ENCODE measurements at regions not wholly inside any gene's neighbourhood (a gene's known extent, or its start where the extent isn't known, plus 50 kb on each side); places are given as distances from the start of the nearest gene placed in this dataset.

DNA sequence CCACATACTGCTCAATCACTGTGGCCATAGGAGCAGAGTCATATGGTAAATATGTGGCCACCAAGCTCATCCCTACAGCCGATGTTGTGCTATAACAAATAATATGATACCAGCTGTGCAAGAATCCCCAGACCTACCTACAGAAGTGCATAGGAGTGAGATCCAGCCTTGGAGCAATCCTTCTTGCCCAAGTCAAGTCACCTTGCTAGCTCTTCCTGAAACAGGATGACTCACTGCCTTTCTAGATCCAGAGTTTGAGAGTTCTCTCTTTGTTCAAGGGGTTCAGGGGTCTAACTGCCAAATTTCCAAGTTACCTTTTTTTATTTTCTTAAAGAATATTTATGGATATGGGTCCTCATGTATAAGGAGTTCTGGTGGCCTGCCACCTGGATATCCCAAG, 195.7 kb upstream of the MAN1A1 start:
- POLR2A ChIA-PET (ENCODE audit: unreplicated experiment): no interaction called here
- no peak overlapping the region for H2BK20ac ChIP-seq (ENCODE audit: low read depth, low read length)
- no peaks in the 10 kb centered on the region for H4K20me1 ChIP-seq (ENCODE audit: insufficient read depth, low read length)
- H4K91ac ChIP-seq (ENCODE audit: insufficient read depth, low read depth, low read length): no peak overlapping the region
- no peak overlapping the region for H3K23ac ChIP-seq (ENCODE audit: low read depth, low read length)
- H2AK9ac ChIP-seq (replicated peaks; ENCODE audit: low read depth, low read length, poor library complexity): no peak overlapping the region
- H3K18ac ChIP-seq (ENCODE audit: low read depth, low read length): no peak overlapping the region
- no peak overlapping the region for H3K4me3 ChIP-seq (ENCODE audit: insufficient read depth, low read depth, low read length)
- in situ Hi-C loops (cut with MboI; ENCODE audit: low sequenced_read_pairs): no loop called here
- H2AFZ ChIP-seq (replicated peaks; ENCODE audit: low read length, poor library complexity): no peak overlapping the region
- no peak overlapping the region for H2BK120ac ChIP-seq (ENCODE audit: low read depth, low read length)
- no TSS peak for BruUV-seq (replicated peaks)
- no peaks in the 10 kb centered on the region for H3K36me3 ChIP-seq (ENCODE audit: control insufficient read depth, insufficient read depth, low read length)
- no CpG with 5 or more reads among the region's 1 CpG for WGBS, 2 experiments (ENCODE audit: extremely low coverage in 2 of 2, insufficient read length in 1 of 2)
- H3K27ac ChIP-seq (ENCODE audit: insufficient read depth, low read length): no peak overlapping the region
- H4K8ac ChIP-seq (ENCODE audit: low read depth in 2 of 2, low read length in 2 of 2): no peak overlapping the region
- no peaks in the 10 kb centered on the region; the same call in 1 of the 2 replicates for H3K27me3 ChIP-seq (ENCODE audit: control insufficient read depth, insufficient read depth, low read length)
- dilution Hi-C loops (cut with HindIII; ENCODE audit: low sequenced_read_pairs, unreplicated experiment): no loop called here
- H3K9me3 ChIP-seq (ENCODE audit: control insufficient read depth, insufficient read depth, low read length): no peaks in the 10 kb centered on the region
- H3K9me1 ChIP-seq (ENCODE audit: insufficient read depth, low read length): peaks cover 8% of the 10 kb centered on the region; the same call in 1 of the 2 replicates
- DNase-seq (no peak), ATAC-seq (ENCODE audit: low read depth) (no peak)
- no peak overlapping the region for H2BK5ac ChIP-seq (ENCODE audit: low read depth, low read length, poor library complexity, severe bottlenecking)
- H3K14ac ChIP-seq (replicated peaks; ENCODE audit: low read depth, low read length): no peak overlapping the region
- CTCF ChIA-PET: interaction anchor here (1.1 kb wide), 1 partner anchor 397 kb away, joined by 6 read pairs; no protein-coding TSS in a partner anchor
- TF ChIP-seq SMC3 (IDR thresholded peaks at IDR 0.05; ENCODE audit: low read depth, low read length): no peak
- TF ChIP-seq, protein P1, sequence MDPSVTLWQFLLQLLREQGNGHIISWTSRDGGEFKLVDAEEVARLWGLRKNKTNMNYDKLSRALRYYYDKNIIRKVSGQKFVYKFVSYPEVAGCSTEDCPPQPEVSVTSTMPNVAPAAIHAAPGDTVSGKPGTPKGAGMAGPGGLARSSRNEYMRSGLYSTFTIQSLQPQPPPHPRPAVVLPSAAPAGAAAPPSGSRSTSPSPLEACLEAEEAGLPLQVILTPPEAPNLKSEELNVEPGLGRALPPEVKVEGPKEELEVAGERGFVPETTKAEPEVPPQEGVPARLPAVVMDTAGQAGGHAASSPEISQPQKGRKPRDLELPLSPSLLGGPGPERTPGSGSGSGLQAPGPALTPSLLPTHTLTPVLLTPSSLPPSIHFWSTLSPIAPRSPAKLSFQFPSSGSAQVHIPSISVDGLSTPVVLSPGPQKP (IDR thresholded peaks at IDR 0.05; ENCODE audit: borderline replicate concordance, low read depth, low read length): no peak
- no peak for TF ChIP-seq RFX5 (IDR thresholded peaks at IDR 0.05; ENCODE audit: low read depth, low read length)
- TF ChIP-seq RCOR1 (IDR thresholded peaks at IDR 0.05; ENCODE audit: insufficient replicate concordance, low read length): no peak
- TF ChIP-seq POLR2A (IDR thresholded peaks at IDR 0.05; ENCODE audit: low read depth, low read length): no peak
- no peak for TF ChIP-seq MAZ (IDR thresholded peaks at IDR 0.05; ENCODE audit: borderline replicate concordance, low read depth, low read length)
- no peak for TF ChIP-seq FOS (IDR thresholded peaks at IDR 0.05; ENCODE audit: low read depth, low read length)
- no peak for TF ChIP-seq MXI1 (IDR thresholded peaks at IDR 0.05; ENCODE audit: borderline replicate concordance, low read depth, low read length)
- no peak for TF ChIP-seq RAD21 (IDR thresholded peaks at IDR 0.05; ENCODE audit: low read length)
- TF ChIP-seq CHD1 (IDR thresholded peaks at IDR 0.05; ENCODE audit: low read depth, low read length): no peak
- TF ChIP-seq CEBPB (IDR thresholded peaks at IDR 0.05; ENCODE audit: low read depth, low read length): no peak
- no peak for TF ChIP-seq NFE2L2 (IDR thresholded peaks at IDR 0.05; ENCODE audit: low read depth, low read length)
- TF ChIP-seq, protein P2, sequence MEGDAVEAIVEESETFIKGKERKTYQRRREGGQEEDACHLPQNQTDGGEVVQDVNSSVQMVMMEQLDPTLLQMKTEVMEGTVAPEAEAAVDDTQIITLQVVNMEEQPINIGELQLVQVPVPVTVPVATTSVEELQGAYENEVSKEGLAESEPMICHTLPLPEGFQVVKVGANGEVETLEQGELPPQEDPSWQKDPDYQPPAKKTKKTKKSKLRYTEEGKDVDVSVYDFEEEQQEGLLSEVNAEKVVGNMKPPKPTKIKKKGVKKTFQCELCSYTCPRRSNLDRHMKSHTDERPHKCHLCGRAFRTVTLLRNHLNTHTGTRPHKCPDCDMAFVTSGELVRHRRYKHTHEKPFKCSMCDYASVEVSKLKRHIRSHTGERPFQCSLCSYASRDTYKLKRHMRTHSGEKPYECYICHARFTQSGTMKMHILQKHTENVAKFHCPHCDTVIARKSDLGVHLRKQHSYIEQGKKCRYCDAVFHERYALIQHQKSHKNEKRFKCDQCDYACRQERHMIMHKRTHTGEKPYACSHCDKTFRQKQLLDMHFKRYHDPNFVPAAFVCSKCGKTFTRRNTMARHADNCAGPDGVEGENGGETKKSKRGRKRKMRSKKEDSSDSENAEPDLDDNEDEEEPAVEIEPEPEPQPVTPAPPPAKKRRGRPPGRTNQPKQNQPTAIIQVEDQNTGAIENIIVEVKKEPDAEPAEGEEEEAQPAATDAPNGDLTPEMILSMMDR (conservative IDR thresholded peaks at IDR 0.05; ENCODE audit: low read depth, low read length): no peak
- no peak for TF ChIP-seq BHLHE40 (IDR thresholded peaks at IDR 0.05; ENCODE audit: low read depth, low read length)
- TF ChIP-seq, protein P3, sequence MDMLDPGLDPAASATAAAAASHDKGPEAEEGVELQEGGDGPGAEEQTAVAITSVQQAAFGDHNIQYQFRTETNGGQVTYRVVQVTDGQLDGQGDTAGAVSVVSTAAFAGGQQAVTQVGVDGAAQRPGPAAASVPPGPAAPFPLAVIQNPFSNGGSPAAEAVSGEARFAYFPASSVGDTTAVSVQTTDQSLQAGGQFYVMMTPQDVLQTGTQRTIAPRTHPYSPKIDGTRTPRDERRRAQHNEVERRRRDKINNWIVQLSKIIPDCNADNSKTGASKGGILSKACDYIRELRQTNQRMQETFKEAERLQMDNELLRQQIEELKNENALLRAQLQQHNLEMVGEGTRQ (IDR thresholded peaks at IDR 0.05; ENCODE audit: low read depth, low read length): no peak
- no peak for TF ChIP-seq MAFK (IDR thresholded peaks at IDR 0.05; ENCODE audit: low read depth, low read length)
- no peak overlapping the region for H3K9ac ChIP-seq (ENCODE audit: low read depth, low read length)
- no peak overlapping the region for H3K56ac ChIP-seq (ENCODE audit: extremely low read depth, insufficient read depth, low read length)
- H3K4ac ChIP-seq (ENCODE audit: low read depth, low read length): no peak overlapping the region
- H3K4me1 ChIP-seq (ENCODE audit: control insufficient read depth, insufficient read depth, low read length): peaks cover 10% of the 10 kb centered on the region
- intact Hi-C loops (cut with micrococcal nuclease): no loop called here
- H3K4me2 ChIP-seq (ENCODE audit: low read depth, low read length): no peak overlapping the region
- no peak overlapping the region for H2AK5ac ChIP-seq (ENCODE audit: low read depth, low read length)
- H2BK15ac ChIP-seq (ENCODE audit: low read depth, low read length): no peak overlapping the region
- no peaks in the 10 kb centered on the region for H3K79me1 ChIP-seq (ENCODE audit: low read depth in 1 of 2, low read length in 2 of 2)
- no peak overlapping the region for H4K5ac ChIP-seq (ENCODE audit: low read depth, low read length)

Measured in IMR-90 (cell line).